ENCODE measurements at regions not wholly inside any gene's neighbourhood (a gene's known extent, or its start where the extent isn't known, plus 50 kb on each side); places are given as distances from the start of the nearest gene placed in this dataset.

- H3K4me3 ChIP-seq (replicated peaks; ENCODE audit: low read depth, low read length) = no peak overlapping the region
- no peak for DNase-seq (ENCODE audit: extremely low read depth, low read depth)
- TF ChIP-seq, protein P1, sequence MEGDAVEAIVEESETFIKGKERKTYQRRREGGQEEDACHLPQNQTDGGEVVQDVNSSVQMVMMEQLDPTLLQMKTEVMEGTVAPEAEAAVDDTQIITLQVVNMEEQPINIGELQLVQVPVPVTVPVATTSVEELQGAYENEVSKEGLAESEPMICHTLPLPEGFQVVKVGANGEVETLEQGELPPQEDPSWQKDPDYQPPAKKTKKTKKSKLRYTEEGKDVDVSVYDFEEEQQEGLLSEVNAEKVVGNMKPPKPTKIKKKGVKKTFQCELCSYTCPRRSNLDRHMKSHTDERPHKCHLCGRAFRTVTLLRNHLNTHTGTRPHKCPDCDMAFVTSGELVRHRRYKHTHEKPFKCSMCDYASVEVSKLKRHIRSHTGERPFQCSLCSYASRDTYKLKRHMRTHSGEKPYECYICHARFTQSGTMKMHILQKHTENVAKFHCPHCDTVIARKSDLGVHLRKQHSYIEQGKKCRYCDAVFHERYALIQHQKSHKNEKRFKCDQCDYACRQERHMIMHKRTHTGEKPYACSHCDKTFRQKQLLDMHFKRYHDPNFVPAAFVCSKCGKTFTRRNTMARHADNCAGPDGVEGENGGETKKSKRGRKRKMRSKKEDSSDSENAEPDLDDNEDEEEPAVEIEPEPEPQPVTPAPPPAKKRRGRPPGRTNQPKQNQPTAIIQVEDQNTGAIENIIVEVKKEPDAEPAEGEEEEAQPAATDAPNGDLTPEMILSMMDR (IDR thresholded peaks at IDR 0.05; ENCODE audit: low read depth, low read length, missing control alignments) = no peak
Measured at GRCh38 chr2:221134718-221135117, 437.4 kb downstream of the EPHA4 start.

DNA sequence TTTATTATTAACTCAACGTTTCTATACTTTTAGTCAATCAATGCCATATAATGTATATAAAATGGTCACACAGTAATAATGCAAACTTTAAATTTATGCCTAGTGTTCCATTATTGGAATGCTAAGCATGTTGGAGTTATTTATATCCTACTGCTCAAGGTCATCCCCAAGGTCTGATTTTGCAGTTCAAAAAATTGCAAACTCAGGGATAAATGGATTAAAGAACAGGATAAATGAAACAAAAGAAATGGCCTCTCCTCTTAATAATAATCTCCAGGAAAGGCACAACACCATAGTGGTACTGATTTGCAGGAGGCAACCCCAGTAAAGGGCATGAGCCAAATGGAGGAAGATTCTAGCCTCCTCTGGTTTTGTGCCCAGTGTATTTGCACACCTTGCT lies 436.4 kb downstream of the EPHA4 start:
- no peak overlapping the region for H3K4me3 ChIP-seq (replicated peaks; ENCODE audit: low read depth, low read length)
- TF ChIP-seq, protein P1 (IDR thresholded peaks at IDR 0.05; ENCODE audit: low read depth, low read length, missing control alignments) = no peak
- DNase-seq (ENCODE audit: extremely low read depth, low read depth) = no peak

DNA sequence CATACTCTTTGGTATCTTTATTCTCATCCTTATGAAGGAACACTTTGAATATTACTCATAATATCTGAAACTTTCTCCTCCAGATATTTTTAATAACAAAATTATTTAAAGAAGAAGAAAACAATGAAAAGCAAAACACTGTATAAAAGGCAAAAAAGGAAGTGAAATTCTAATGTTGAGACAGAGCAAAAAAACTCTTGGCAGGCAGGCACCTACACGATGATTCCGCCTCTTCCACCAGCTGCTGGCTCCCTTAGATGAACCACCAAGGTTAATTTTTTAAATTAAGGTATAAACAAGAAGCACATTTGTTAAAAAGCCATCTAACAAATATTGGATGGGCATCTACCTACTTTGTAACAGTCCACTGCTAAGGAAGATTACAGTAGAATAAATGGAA lies 434.7 kb downstream of the EPHA4 start:
- no peak overlapping the region for H3K4me3 ChIP-seq (replicated peaks; ENCODE audit: low read depth, low read length)
- TF ChIP-seq, protein P1 (IDR thresholded peaks at IDR 0.05; ENCODE audit: low read depth, low read length, missing control alignments) = no peak
- DNase-seq (ENCODE audit: extremely low read depth, low read depth) = no peak

DNA sequence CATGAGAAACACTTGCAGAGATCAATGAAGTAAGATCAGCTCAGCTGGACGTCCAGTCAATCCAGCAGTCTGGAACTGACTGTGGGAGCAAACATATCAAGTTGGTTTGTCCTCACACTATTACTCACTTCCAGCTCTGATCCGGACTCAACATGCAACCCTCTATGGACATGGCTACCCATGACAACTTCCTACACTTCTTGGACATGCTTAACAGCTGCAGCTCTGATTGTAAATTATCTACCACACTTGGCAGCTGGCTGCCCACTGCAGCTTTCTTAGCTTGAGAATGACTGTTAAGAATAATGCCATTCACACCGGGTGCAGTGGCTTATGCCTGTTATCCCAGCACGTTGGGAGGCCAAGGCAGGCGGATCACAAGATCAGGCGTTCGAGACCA lies 429.8 kb downstream of the EPHA4 start:
- H3K4me3 ChIP-seq (replicated peaks; ENCODE audit: low read depth, low read length) = no peak overlapping the region
- no peak for DNase-seq (ENCODE audit: extremely low read depth, low read depth)
- TF ChIP-seq, protein P1 (IDR thresholded peaks at IDR 0.05; ENCODE audit: low read depth, low read length, missing control alignments) = no peak

DNA sequence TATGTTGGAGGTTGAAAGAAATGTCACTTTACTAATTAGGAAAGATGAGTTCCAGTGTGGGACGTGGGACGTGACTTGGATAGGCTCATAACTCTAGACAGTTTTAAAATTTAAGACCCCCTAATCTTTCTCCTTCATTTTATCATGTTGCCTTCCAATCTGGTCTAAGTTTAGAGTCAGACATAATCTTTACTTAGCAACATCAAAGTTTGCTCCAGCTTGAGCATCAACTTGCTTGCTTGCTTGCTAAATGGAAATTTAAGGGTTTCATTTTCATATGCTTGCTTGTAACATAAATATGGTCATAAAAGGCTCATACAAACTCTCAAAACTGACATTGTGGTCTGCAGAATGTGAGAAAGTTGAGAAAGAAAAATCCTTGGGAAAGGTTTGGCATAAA lies 428.9 kb downstream of the EPHA4 start:
- H3K4me3 ChIP-seq (replicated peaks; ENCODE audit: low read depth, low read length) = no peak overlapping the region
- TF ChIP-seq, protein P1 (IDR thresholded peaks at IDR 0.05; ENCODE audit: low read depth, low read length, missing control alignments) = no peak
- DNase-seq (ENCODE audit: extremely low read depth, low read depth) = no peak

DNA sequence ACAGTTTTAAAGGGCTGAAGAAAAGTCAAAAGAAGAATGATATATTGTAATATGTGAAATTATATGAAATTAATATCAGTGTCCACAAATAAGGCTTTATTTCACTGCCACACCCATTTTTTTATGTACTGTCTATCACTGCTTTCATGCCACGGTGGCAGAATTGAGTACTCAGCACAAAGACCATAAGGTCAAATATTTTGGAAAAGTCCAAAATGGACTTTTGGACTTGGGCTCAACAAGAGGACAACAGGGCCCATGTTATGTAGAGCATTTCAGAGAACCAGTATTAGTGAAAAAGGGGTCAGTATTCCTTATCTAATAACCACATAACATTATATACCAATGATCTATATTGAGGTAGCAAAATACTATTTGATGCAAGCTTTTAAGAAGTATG lies 427.2 kb downstream of the EPHA4 start:
- no peak for DNase-seq (ENCODE audit: extremely low read depth, low read depth)
- TF ChIP-seq, protein P1 (IDR thresholded peaks at IDR 0.05; ENCODE audit: low read depth, low read length, missing control alignments) = no peak
- no peak overlapping the region for H3K4me3 ChIP-seq (replicated peaks; ENCODE audit: low read depth, low read length)

DNA sequence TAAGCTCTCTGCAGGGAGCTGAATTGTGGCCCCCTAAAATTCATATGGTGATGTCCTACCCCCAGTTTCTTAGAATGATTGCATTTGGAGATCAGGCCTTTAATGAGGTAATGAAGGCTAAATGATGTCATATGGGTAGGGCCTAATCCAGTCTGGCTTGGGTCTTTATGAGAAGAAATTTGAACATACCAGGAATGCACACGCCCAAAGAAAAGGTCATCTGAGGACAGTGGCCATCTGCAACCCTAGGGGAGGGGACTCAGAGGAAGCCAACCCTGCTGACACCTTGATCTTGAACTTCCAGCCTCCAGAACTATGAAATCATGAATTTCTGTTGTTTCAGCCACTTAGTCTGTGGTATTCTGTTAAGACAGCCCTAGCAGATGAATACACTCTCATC lies 426.7 kb downstream of the EPHA4 start:
- no peak overlapping the region for H3K4me3 ChIP-seq (replicated peaks; ENCODE audit: low read depth, low read length)
- TF ChIP-seq, protein P1 (IDR thresholded peaks at IDR 0.05; ENCODE audit: low read depth, low read length, missing control alignments) = no peak
- no peak for DNase-seq (ENCODE audit: extremely low read depth, low read depth)

All from HFF-Myc (cell line).